ENCODE measurements at regions not wholly inside any gene's neighbourhood (a gene's known extent, or its start where the extent isn't known, plus 50 kb on each side); places are given as distances from the start of the nearest gene placed in this dataset.

DNA sequence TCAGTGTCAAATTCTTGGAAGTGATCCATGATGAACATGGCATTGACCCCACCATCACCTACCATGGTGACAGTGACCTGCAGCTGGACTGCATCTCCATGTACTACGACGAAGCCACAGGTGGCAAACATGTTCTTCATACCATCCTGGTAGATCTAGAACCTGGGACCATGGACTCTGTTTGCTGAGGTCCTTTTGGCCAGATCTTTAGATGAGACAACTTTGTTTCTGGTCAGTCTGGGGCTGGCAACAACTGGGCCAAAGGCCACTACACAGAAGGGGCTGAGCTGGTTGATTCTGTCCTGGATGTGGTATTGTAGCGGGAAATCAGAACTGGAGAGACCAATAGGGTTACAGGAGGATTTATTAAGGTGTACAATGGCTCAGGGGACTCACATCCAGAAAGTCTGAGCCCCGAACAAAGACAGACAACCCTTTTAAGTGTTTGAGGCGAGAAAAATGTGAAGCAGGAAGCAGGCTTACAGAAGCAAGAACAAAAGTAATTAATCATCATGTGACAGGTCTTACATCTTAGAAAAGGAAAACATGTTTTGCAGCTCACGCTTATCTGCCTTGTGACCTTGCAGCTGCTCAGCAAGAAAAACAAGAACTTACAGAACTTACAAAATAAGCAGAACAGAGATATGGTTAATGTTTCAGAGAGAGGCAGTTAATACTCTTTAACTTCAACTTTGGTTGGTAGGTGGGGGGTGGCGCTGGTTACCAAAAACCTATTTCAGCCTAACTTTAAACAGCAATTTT is 58.8 kb upstream of the MOCS1 start:
- DNase-seq (ENCODE audit: low read depth), result no peak

Data from HS-5 (cell line).